Epithelial cell of proximal tubule (primary cell): ENCODE measurements at regions not wholly inside any gene's neighbourhood (a gene's known extent, or its start where the extent isn't known, plus 50 kb on each side); places are given as distances from the start of the nearest gene placed in this dataset.

Experiments
- DNase-seq: peaks from one replicate; pipeline ENCODE4 v3.0.0-alpha.2; 2011; ENCODE audit warnings: low read depth
- H3K4me3 ChIP-seq: 2 replicates; pipeline ENCODE4 v1.5.1; 2011; ENCODE audit warnings: low read depth, mild to moderate bottlenecking, low read length
- CTCF ChIP-seq: conservative IDR thresholded peaks from 2 replicates; pipeline ENCODE4 v1.5.1; 2012; ENCODE audit warnings: low read depth, mild to moderate bottlenecking, low read length

- no peak for DNase-seq
- no peak overlapping the region for H3K4me3 ChIP-seq
- no peak for TF ChIP-seq CTCF
Observed at GRCh38 chr4:29009908-29010307, 1710.3 kb upstream of the PCDH7 start.

GRCh38 chr4:29013341-29013740 lies 1706.8 kb upstream of the PCDH7 start:
- no peak for TF ChIP-seq CTCF
- no peak for DNase-seq
- H3K4me3 ChIP-seq = no peak overlapping the region

- DNase-seq = no peak
- H3K4me3 ChIP-seq = no peak overlapping the region
- no peak for TF ChIP-seq CTCF
Observed at GRCh38 chr4:29014555-29014954, 1705.6 kb upstream of the PCDH7 start.

- no peak for TF ChIP-seq CTCF
- no peak overlapping the region for H3K4me3 ChIP-seq
- no peak for DNase-seq
Observed at GRCh38 chr4:29033703-29034102, 1686.5 kb upstream of the PCDH7 start.

GRCh38 chr4:29037501-29037900 lies 1682.7 kb upstream of the PCDH7 start:
- TF ChIP-seq CTCF = no peak

GRCh38 chr4:29043411-29043810 lies 1676.8 kb upstream of the PCDH7 start:
- H3K4me3 ChIP-seq = no peak overlapping the region
- TF ChIP-seq CTCF = no peak
- no peak for DNase-seq

More at GRCh38 chr4:29037501-29037900, 1682.7 kb upstream of the PCDH7 start:
- no peak for DNase-seq
- H3K4me3 ChIP-seq = no peak overlapping the region

GRCh38 chr4:29046186-29046585 lies 1674.0 kb upstream of the PCDH7 start:
- H3K4me3 ChIP-seq = no peak overlapping the region
- no peak for TF ChIP-seq CTCF
- no peak for DNase-seq
